OCI-LY1 (cell line): ENCODE measurements at regions not wholly inside any gene's neighbourhood (a gene's known extent, or its start where the extent isn't known, plus 50 kb on each side); places are given as distances from the start of the nearest gene placed in this dataset.

ENCODE experiments used
- CTCF ChIP-seq: fragments of 200-600 bp; sonication (generic), shearing (Covaris generic); IDR thresholded peaks from 2 replicates; pipeline ENCODE4 v1.5.1; 2017; ENCODE audit warnings: mild to moderate bottlenecking, antibody characterized with exemption, low read length, moderate library complexity, mixed read lengths
- EZH2 ChIP-seq: fragments of 200-600 bp; sonication (generic), shearing (Covaris generic); IDR thresholded peaks from 2 replicates; pipeline ENCODE4 v1.8.0; 2017; ENCODE audit warnings: borderline replicate concordance, mixed run types, mild to moderate bottlenecking, antibody characterized with exemption, low read length, moderate library complexity, mixed read lengths

GRCh38 chr2:14572633-14573032 is 59.9 kb upstream of the LRATD1 start:
- TF ChIP-seq CTCF (no peak), EZH2 (no peak)
